HG02973 (cell line): ENCODE measurements at regions not wholly inside any gene's neighbourhood (a gene's known extent, or its start where the extent isn't known, plus 50 kb on each side); places are given as distances from the start of the nearest gene placed in this dataset.

ENCODE experiments used
- ATAC-seq: cut with Tn5 transposase; IDR thresholded peaks from one replicate; pipeline ENCODE4 v1.9.1; 2021; ENCODE audit warnings: moderate library complexity; ENCODE audit not compliant: unreplicated experiment

DNA sequence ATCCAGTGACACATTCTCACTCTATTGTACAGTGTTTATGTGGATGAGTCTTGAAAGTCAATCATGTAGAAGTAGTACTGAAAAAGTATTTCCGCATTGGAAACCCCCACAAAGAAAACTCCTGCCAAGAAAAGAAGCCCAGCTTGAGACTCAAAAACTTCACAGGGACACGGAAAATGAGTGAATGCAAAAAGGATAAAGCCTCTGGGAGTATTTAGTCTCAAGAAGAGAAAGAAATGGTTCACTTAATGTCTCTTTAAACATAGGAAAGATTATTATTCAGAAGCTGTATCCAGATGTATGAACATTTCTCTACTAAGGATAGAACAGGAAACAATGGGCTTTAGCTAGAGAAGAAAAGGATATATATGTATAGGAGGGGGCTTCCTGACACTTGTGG lies 304.5 kb downstream of the BARHL2 start:
- no peak for ATAC-seq

DNA sequence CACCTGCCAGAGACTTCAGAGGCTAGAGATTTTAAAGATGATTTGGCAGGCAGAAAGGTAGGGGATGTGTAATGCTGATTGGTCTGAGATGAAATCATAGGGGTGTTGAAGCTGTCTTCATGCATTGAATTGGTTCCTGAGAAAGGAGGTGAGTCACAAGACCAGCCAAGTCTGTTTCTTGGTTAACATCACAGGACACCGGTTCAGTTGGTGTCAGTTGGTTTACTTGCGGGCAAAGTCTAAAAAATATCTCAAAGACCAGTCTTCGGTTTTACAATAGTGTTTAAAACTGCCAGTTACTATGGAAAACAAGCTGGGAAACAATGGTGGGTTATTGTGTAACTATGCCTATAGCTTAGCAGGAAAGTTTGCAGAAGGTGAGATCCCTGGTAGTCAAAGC lies 305.9 kb downstream of the BARHL2 start:
- no peak for ATAC-seq

DNA sequence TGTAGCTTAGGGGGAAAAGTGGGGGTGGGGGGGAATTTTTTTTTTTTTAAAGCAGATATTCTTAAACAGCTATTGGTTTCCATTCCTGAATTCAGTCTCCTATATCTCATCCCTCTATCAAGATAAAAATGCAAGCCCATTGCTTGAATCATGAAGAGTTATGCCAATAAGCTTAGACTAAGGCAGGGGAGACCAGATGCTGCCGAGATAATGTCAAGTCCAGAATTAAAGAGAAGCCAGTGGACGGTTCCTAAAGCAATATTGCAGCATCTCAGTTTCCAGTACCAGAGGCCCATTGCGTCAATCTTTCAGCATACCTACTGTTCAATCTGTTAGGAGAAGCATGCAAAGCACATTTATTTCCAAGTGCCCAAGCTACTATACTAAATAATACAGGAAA lies 309.4 kb downstream of the BARHL2 start:
- no peak for ATAC-seq

GRCh38 chr1:90405726-90406125 lies 311.4 kb downstream of the BARHL2 start:
- no peak for ATAC-seq

- ATAC-seq, result no peak
These were observed 313.9 kb downstream of the BARHL2 start for GRCh38 chr1:90402893-90403849.

DNA sequence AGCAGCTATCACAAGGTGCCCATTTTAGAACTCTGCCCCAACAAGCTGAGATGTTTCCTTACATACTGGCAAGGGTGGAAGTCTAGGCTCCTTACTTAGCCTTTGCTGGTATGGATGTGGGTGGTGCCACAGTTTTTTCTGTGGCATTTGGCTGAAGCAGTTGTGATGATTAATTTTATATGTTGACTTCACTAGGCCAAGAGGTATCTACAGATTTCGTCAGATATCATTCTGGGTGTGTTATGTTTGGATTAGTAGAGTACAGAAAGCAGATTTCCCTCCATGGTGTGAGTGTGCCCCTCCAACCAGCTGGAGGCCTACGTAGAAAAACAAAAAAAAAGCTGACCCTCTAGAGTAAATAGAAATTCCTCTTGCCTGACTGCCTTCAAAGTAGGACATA lies 317.0 kb downstream of the BARHL2 start:
- no peak for ATAC-seq

DNA sequence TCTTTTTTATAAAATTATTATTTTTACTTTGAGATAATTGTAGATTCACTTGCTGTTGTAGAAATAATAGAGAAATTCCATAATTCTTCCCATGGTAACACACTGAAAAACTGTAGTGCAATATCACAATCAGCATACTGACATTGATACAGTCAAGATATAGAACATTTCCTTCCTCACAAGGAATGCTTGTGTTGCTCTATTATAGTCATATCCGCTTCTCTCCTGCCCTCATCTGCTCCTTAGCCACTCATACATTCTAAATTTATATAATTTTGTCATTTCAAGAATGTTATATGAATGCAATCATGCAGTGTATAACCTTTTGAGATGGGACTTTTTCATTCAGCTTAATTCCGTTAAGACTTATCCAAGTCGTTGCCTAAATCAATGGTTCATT lies 320.2 kb downstream of the BARHL2 start:
- ATAC-seq, result no peak

GRCh38 chr1:90394247-90394646 lies 322.9 kb downstream of the BARHL2 start:
- ATAC-seq, result no peak

DNA sequence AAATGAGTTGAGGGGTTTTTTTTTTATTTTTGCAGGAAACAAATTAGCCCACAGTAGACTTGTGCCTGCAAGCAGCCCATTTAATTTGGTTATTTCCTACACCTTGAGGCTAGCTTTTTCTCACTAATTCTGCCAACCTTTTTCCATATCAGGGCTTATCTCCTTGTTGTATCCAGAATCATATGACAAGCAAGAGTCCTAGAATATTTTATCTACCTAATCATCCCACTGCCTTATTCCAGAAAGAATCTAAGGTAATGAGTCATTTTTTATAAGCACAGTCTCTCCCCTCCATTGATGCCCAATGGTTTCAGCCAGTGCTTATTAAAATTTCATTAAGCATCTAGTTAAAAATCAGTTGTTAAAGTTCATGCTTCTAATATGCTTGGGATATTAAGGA lies 324.1 kb downstream of the BARHL2 start:
- ATAC-seq, result no peak

DNA sequence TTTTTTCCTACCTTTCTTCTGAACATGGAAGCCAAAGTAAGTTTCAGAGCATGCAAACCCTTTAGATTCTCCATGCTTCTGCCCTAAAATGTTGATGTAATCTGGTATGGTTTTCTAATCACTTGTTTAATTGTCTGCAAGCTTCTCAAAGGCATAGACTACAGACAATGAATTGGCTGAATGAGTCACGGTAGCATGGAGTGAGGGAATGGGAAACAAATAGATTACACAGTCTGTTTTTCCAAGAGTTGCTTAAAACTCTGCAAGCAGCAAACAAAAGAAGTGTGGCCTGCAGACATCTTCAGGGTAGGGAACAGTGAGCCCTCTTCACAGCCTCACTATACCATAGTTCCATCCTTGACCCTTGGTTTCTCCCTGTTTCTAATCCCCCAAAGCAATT lies 326.0 kb downstream of the BARHL2 start:
- ATAC-seq, result no peak

GRCh38 chr1:90387805-90388204 lies 329.3 kb downstream of the BARHL2 start:
- no peak for ATAC-seq

GRCh38 chr1:90386899-90387720 lies 330.0 kb downstream of the BARHL2 start:
- no peak for ATAC-seq

- no peak for ATAC-seq
These were observed 332.9 kb downstream of the BARHL2 start for GRCh38 chr1:90384193-90384592.

GRCh38 chr1:90382161-90382560 lies 334.9 kb downstream of the BARHL2 start:
- ATAC-seq, result no peak

DNA sequence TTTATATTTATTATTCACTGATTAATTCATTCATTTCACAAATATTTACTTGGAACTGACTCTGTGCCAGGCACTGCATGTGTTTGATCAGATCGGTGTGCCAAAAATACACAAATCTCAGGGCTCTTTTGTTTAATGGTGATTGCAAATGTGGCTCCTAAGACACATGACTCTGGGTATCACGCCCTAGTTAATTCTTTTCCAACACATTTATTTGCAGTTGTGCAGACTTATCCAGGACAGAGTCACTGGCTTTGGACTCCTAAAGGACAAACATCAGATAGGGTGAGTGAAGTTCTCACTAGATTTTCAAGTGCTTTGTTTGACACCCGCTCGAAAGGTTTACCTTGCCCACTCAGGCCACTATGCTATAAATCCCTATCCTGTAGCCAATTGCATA lies 335.5 kb downstream of the BARHL2 start:
- ATAC-seq, result no peak

- ATAC-seq, result no peak
These were observed 345.7 kb downstream of the BARHL2 start for GRCh38 chr1:90371448-90371813.

- no peak for ATAC-seq
These were observed 346.2 kb downstream of the BARHL2 start for GRCh38 chr1:90370686-90371447.

GRCh38 chr1:90362163-90362562 lies 354.9 kb downstream of the BARHL2 start:
- ATAC-seq, result no peak

DNA sequence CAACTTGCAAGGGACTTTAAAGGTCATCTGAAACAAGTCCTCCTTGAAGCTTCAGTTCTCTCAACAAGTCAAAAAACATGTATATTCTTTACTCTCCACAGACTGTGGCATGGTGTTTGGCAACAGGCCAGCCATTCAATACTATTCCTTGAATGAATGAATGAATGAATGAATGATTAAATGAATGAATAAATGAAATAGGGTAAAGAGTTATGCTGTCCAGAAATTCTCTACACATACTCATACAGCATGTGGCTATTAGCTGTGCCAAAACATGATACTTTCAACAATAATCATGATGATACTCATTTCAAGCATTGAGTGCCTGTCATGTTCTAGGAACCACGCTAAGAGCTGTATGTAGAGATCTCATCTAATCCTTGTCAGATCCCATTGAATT lies 356.1 kb downstream of the BARHL2 start:
- no peak for ATAC-seq

- ATAC-seq, result no peak
These were observed 357.1 kb downstream of the BARHL2 start for GRCh38 chr1:90359994-90360393.

DNA sequence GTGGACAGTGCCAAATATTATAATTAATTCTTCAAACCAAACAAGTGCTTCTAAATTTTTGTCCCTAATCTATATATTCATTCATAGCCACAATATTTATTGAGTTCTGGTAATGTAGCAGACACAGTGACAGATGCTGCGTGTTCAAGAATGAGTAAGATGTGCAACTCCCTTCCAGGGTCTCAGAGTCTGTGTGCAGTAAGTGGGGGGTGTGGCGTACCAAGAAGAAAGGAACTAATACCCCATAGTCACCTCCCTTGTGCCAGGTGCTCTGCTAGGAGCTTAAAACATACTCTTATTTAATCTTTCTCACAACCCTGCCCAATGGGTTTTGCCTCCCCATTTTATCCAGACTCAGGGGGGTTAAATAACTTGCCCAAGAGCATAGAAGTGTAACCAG lies 358.7 kb downstream of the BARHL2 start:
- no peak for ATAC-seq
